ENCODE measurements at regions not wholly inside any gene's neighbourhood (a gene's known extent, or its start where the extent isn't known, plus 50 kb on each side); places are given as distances from the start of the nearest gene placed in this dataset.

GRCh38 chr15:35289024-35289617 lies 204.0 kb upstream of the NANOGP8 start:
- no peak overlapping the region for H3K27ac ChIP-seq
- no peaks in the 10 kb centered on the region for H4K20me1 ChIP-seq (ENCODE audit: insufficient read depth)
- DNase-seq, result peak in 1 of 2 experiments; percentile 43
- no peak overlapping the region for H2AFZ ChIP-seq
- POLR2A ChIA-PET (ENCODE audit: unreplicated experiment), result no interaction called here
- H3K79me2 ChIP-seq (ENCODE audit: low read depth), result no peaks in the 10 kb centered on the region
- H3K4me1 ChIP-seq (replicated peaks; ENCODE audit: insufficient read depth), result peaks cover 17% of the 10 kb centered on the region; the same call in 1 of the 2 replicates
- no TSS peak for BruUV-seq (replicated peaks)
- H3K36me3 ChIP-seq (ENCODE audit: low read depth), result no peaks in the 10 kb centered on the region
- CTCF ChIA-PET, result interaction anchor here (0.6 to 2.5 kb wide), 5 partner anchors 141 to 1594 kb away, joined by 3 to 49 read pairs (median 4); no protein-coding TSS in a partner anchor
- intact Hi-C loops (cut with micrococcal nuclease; ENCODE audit: unreplicated experiment), result loop anchor here (1.0 to 10.0 kb wide), 4 partner anchors 155 to 1843 kb away; no protein-coding TSS in a partner anchor
- no peaks in the 10 kb centered on the region for H3K9me2 ChIP-seq (ENCODE audit: insufficient read depth)
- peak; percentile 75 for TF ChIP-seq CTCF (conservative IDR thresholded peaks at IDR 0.05)
- no peak for TF ChIP-seq EZH2 (IDR thresholded peaks at IDR 0.05; ENCODE audit: low read depth)
- no peak overlapping the region for H3K4me2 ChIP-seq
- no peaks in the 10 kb centered on the region for H3K27me3 ChIP-seq (ENCODE audit: insufficient read depth, low read depth)
- no peaks in the 10 kb centered on the region for H3F3A ChIP-seq (ENCODE audit: insufficient read depth, low read depth)
- H3K9me3 ChIP-seq (ENCODE audit: insufficient read depth, low read depth), result no peaks in the 10 kb centered on the region
- H3K4me3 ChIP-seq, result no peak overlapping the region

DNA sequence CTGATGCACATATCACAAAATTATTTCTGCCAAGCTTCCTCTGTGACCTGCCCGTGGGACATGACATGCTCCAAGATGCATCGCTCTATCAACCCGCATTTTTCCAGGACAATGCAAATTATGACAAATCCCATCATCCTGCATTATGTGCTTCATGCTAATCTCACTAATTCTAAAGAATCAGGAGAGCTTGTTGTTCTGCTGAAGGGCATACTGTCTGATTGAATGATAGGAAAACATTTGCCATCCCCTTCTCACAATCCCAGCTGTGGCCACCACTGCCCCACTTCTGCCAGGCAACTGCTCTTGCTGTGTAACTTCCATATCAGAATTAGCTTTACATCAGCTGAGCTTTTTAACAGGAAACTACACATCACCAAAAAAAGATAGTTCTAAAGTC lies 203.5 kb upstream of the NANOGP8 start:
- POLR2A ChIA-PET (ENCODE audit: unreplicated experiment), result no interaction called here
- no peak overlapping the region for H3K27ac ChIP-seq
- H4K20me1 ChIP-seq (ENCODE audit: insufficient read depth), result no peaks in the 10 kb centered on the region
- no TSS peak for BruUV-seq (replicated peaks)
- H3K79me2 ChIP-seq (ENCODE audit: low read depth), result no peaks in the 10 kb centered on the region
- peaks cover 13% of the 10 kb centered on the region; the same call in 1 of the 2 replicates for H3K4me1 ChIP-seq (replicated peaks; ENCODE audit: insufficient read depth)
- CTCF ChIA-PET, result interaction anchor here (0.6 to 2.5 kb wide), 5 partner anchors 142 to 1595 kb away, joined by 3 to 49 read pairs (median 4); no protein-coding TSS in a partner anchor
- intact Hi-C loops (cut with micrococcal nuclease; ENCODE audit: unreplicated experiment), result loop anchor here (2.0 to 10.0 kb wide), 3 partner anchors 214 to 1844 kb away; no protein-coding TSS in a partner anchor
- H3K9me3 ChIP-seq (ENCODE audit: insufficient read depth, low read depth), result no peaks in the 10 kb centered on the region
- no peak overlapping the region for H3K4me2 ChIP-seq
- no peaks in the 10 kb centered on the region for H3K9me2 ChIP-seq (ENCODE audit: insufficient read depth)
- TF ChIP-seq CTCF (conservative IDR thresholded peaks at IDR 0.05) (no peak), EZH2 (IDR thresholded peaks at IDR 0.05; ENCODE audit: low read depth) (no peak)
- H3K4me3 ChIP-seq, result no peak overlapping the region
- no peaks in the 10 kb centered on the region for H3F3A ChIP-seq (ENCODE audit: insufficient read depth, low read depth)
- DNase-seq, result no peak
- no peak overlapping the region for H2AFZ ChIP-seq
- no peaks in the 10 kb centered on the region for H3K27me3 ChIP-seq (ENCODE audit: insufficient read depth, low read depth)
- H3K36me3 ChIP-seq (ENCODE audit: low read depth), result no peaks in the 10 kb centered on the region

- DNase-seq, result no peak
- TF ChIP-seq CTCF (conservative IDR thresholded peaks at IDR 0.05), result no peak
- no peak for TF ChIP-seq EZH2 (IDR thresholded peaks at IDR 0.05; ENCODE audit: low read depth)
- ChIA-PET POLR2A (ENCODE audit: unreplicated experiment) (no interaction called here), CTCF (no interaction called here)
- H3K36me3 ChIP-seq (ENCODE audit: low read depth), result no peaks in the 10 kb centered on the region
- BruUV-seq (replicated peaks), result no TSS peak
- H3K27ac ChIP-seq, result no peak overlapping the region
- H4K20me1 ChIP-seq (ENCODE audit: insufficient read depth), result no peaks in the 10 kb centered on the region
- no peaks in the 10 kb centered on the region for H3K27me3 ChIP-seq (ENCODE audit: insufficient read depth, low read depth)
- H3K79me2 ChIP-seq (ENCODE audit: low read depth), result no peaks in the 10 kb centered on the region
- intact Hi-C loops (cut with micrococcal nuclease; ENCODE audit: unreplicated experiment), result loop anchor here (5.0 to 10.0 kb wide), 2 partner anchors 212 to 1846 kb away; no protein-coding TSS in a partner anchor
- no peaks in the 10 kb centered on the region for H3K9me3 ChIP-seq (ENCODE audit: insufficient read depth, low read depth)
- no peaks in the 10 kb centered on the region for H3K9me2 ChIP-seq (ENCODE audit: insufficient read depth)
- no peak overlapping the region for H3K4me2 ChIP-seq
- no peaks in the 10 kb centered on the region for H3F3A ChIP-seq (ENCODE audit: insufficient read depth, low read depth)
- H2AFZ ChIP-seq, result no peak overlapping the region
- H3K4me3 ChIP-seq, result no peak overlapping the region
- no peaks in the 10 kb centered on the region for H3K4me1 ChIP-seq (replicated peaks; ENCODE audit: insufficient read depth)
Observed at GRCh38 chr15:35286721-35287120, 201.6 kb upstream of the NANOGP8 start.
